ENCODE measurements at regions not wholly inside any gene's neighbourhood (a gene's known extent, or its start where the extent isn't known, plus 50 kb on each side); places are given as distances from the start of the nearest gene placed in this dataset.

DNA sequence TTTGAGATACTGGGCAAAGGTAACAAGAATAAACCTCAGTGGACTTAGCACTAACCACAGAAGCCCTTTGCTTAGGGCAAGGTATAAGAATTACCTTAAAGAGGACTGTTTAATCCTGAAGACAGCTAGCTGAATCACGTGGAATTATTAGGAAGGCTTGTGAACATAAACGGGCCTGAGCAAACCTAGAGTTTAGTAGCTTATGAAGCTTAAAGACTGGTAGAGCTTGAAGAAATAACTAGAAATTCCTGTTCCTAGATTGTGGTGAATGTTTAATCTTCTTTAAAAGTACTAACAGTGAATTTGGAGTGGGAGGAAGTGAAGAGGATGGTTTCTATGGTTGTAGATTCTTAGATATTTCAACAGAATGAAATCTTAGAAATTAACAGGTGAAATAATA lies 428.9 kb upstream of the THRB start:
- TF ChIP-seq ZNF140 (tag by site-specific recombination; IDR thresholded peaks at IDR 0.05) (no peak), WT1 (tag by site-specific recombination; IDR thresholded peaks at IDR 0.05) (no peak), GLIS2 (tag by site-specific recombination; IDR thresholded peaks at IDR 0.05) (no peak), ZNF121 (tag by site-specific recombination; IDR thresholded peaks at IDR 0.05) (no peak), ZNF223 (tag by site-specific recombination; IDR thresholded peaks at IDR 0.05) (no peak), ZNF571 (tag by site-specific recombination; IDR thresholded peaks at IDR 0.05) (no peak), ZEB2 (tag by site-specific recombination; IDR thresholded peaks at IDR 0.05) (no peak), ZNF169 (tag by site-specific recombination; IDR thresholded peaks at IDR 0.05) (no peak), GLI2 (tag by site-specific recombination; IDR thresholded peaks at IDR 0.05; ENCODE audit: borderline replicate concordance, low read depth) (no peak), MZF1 (tag by site-specific recombination; IDR thresholded peaks at IDR 0.05; ENCODE audit: borderline replicate concordance) (no peak), SP2 (tag by site-specific recombination; IDR thresholded peaks at IDR 0.05) (no peak), KLF10 (tag by site-specific recombination; IDR thresholded peaks at IDR 0.05) (no peak), ZNF629 (tag by site-specific recombination; IDR thresholded peaks at IDR 0.05) (no peak)
- TF ChIP-seq, protein P1, sequence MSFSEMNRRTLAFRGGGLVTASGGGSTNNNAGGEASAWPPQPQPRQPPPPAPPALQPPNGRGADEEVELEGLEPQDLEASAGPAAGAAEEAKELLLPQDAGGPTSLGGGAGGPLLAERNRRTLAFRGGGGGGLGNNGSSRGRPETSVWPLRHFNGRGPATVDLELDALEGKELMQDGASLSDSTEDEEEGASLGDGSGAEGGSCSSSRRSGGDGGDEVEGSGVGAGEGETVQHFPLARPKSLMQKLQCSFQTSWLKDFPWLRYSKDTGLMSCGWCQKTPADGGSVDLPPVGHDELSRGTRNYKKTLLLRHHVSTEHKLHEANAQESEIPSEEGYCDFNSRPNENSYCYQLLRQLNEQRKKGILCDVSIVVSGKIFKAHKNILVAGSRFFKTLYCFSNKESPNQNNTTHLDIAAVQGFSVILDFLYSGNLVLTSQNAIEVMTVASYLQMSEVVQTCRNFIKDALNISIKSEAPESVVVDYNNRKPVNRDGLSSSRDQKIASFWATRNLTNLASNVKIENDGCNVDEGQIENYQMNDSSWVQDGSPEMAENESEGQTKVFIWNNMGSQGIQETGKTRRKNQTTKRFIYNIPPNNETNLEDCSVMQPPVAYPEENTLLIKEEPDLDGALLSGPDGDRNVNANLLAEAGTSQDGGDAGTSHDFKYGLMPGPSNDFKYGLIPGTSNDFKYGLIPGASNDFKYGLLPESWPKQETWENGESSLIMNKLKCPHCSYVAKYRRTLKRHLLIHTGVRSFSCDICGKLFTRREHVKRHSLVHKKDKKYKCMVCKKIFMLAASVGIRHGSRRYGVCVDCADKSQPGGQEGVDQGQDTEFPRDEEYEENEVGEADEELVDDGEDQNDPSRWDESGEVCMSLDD (tag by site-specific recombination; IDR thresholded peaks at IDR 0.05) = no peak
- TF ChIP-seq, protein P2, sequence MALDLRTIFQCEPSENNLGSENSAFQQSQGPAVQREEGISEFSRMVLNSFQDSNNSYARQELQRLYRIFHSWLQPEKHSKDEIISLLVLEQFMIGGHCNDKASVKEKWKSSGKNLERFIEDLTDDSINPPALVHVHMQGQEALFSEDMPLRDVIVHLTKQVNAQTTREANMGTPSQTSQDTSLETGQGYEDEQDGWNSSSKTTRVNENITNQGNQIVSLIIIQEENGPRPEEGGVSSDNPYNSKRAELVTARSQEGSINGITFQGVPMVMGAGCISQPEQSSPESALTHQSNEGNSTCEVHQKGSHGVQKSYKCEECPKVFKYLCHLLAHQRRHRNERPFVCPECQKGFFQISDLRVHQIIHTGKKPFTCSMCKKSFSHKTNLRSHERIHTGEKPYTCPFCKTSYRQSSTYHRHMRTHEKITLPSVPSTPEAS (tag by site-specific recombination; IDR thresholded peaks at IDR 0.05) = no peak
- TF ChIP-seq, protein P3, sequence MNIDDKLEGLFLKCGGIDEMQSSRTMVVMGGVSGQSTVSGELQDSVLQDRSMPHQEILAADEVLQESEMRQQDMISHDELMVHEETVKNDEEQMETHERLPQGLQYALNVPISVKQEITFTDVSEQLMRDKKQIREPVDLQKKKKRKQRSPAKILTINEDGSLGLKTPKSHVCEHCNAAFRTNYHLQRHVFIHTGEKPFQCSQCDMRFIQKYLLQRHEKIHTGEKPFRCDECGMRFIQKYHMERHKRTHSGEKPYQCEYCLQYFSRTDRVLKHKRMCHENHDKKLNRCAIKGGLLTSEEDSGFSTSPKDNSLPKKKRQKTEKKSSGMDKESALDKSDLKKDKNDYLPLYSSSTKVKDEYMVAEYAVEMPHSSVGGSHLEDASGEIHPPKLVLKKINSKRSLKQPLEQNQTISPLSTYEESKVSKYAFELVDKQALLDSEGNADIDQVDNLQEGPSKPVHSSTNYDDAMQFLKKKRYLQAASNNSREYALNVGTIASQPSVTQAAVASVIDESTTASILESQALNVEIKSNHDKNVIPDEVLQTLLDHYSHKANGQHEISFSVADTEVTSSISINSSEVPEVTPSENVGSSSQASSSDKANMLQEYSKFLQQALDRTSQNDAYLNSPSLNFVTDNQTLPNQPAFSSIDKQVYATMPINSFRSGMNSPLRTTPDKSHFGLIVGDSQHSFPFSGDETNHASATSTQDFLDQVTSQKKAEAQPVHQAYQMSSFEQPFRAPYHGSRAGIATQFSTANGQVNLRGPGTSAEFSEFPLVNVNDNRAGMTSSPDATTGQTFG (tag by site-specific recombination; IDR thresholded peaks at IDR 0.05; ENCODE audit: borderline replicate concordance) = no peak
- Histone ChIP-seq H3K27ac (ENCODE audit: extremely low read depth, low read depth, low read length) (no peak overlapping the region), H3K9me3 (ENCODE audit: control insufficient read depth, insufficient read depth, low read depth, low read length) (no peaks in the 10 kb centered on the region), H3K4me1 (ENCODE audit: control insufficient read depth, insufficient read depth, low read length) (no peaks in the 10 kb centered on the region), H3K36me3 (ENCODE audit: control insufficient read depth in 2 of 2, insufficient read depth in 1 of 2, low read length in 2 of 2) (no peaks in the 10 kb centered on the region), H3K4me3 (ENCODE audit: low read depth, low read length) (no peak overlapping the region)
- POLR2A ChIA-PET = no interaction called here
- CTCF ChIA-PET = no interaction called here

DNA sequence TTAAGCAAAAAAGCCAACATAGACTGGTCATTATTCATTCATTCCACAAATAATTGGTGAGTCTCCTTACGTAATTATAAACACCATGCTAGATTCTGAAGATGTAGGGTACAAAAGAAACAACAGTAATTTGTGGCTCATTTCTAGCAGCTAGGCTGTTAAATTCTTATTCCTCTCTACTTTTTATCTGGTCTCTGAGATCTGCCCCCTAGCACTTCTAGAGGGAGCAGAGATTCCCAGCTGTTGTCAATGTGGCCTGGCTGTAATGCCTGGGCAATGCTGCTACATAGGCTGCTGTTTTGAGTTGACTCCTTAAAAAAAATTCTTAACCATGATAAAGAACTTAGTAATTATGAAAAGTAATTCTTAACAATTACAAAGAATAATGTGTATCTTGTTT lies 434.9 kb upstream of the THRB start:
- Histone ChIP-seq H3K9me3 (ENCODE audit: control insufficient read depth, insufficient read depth, low read depth, low read length) (no peaks in the 10 kb centered on the region), H3K36me3 (ENCODE audit: control insufficient read depth in 2 of 2, insufficient read depth in 1 of 2, low read length in 2 of 2) (no peaks in the 10 kb centered on the region), H3K4me1 (ENCODE audit: control insufficient read depth, insufficient read depth, low read length) (no peaks in the 10 kb centered on the region), H3K27ac (ENCODE audit: extremely low read depth, low read depth, low read length) (no peak overlapping the region), H3K4me3 (ENCODE audit: low read depth, low read length) (no peak overlapping the region)
- CTCF ChIA-PET = no interaction called here
- TF ChIP-seq ZNF341 (tag by site-specific recombination; IDR thresholded peaks at IDR 0.05; ENCODE audit: low read depth) (no peak), ZNF555 (tag by site-specific recombination; conservative IDR thresholded peaks at IDR 0.05) (no peak)
- POLR2A ChIA-PET = no interaction called here

DNA sequence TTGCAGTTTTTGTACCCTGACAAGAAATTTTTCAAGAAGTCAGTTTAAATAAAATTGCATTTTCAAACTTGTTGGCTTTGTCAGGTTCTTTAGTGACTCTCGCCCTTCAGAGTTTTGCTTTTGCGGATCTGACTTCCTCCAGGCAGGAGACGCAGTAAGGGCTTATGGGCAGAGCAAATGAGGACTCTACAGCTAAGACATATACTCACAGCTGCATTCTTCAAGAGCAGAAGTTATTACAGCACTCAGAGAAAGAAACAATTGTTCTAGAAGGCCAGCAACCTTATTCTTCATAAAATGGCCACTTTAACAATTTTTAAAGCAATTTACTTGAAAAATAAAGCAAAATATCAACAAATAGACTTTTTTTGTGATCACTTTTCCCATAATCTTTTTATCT lies 438.8 kb upstream of the THRB start:
- no peaks in the 10 kb centered on the region for H3K9me3 ChIP-seq (ENCODE audit: control insufficient read depth, insufficient read depth, low read depth, low read length)
- POLR2A ChIA-PET = no interaction called here
- no peaks in the 10 kb centered on the region for H3K36me3 ChIP-seq (ENCODE audit: control insufficient read depth in 2 of 2, insufficient read depth in 1 of 2, low read length in 2 of 2)
- no peaks in the 10 kb centered on the region for H3K4me1 ChIP-seq (ENCODE audit: control insufficient read depth, insufficient read depth, low read length)
- H3K27ac ChIP-seq (ENCODE audit: extremely low read depth, low read depth, low read length) = no peak overlapping the region
- H3K4me3 ChIP-seq (ENCODE audit: low read depth, low read length) = no peak overlapping the region
- CTCF ChIA-PET = no interaction called here
- TF ChIP-seq ZNF416 (tag by site-specific recombination; IDR thresholded peaks at IDR 0.05) (no peak), ZNF19 (tag by site-specific recombination; IDR thresholded peaks at IDR 0.05; ENCODE audit: low read depth) (no peak), ZNF560 (tag by site-specific recombination; IDR thresholded peaks at IDR 0.05; ENCODE audit: borderline replicate concordance) (no peak), ZNF423 (tag by site-specific recombination; IDR thresholded peaks at IDR 0.05) (no peak), ZNF785 (tag by site-specific recombination; IDR thresholded peaks at IDR 0.05) (no peak)
- TF ChIP-seq, protein P4, sequence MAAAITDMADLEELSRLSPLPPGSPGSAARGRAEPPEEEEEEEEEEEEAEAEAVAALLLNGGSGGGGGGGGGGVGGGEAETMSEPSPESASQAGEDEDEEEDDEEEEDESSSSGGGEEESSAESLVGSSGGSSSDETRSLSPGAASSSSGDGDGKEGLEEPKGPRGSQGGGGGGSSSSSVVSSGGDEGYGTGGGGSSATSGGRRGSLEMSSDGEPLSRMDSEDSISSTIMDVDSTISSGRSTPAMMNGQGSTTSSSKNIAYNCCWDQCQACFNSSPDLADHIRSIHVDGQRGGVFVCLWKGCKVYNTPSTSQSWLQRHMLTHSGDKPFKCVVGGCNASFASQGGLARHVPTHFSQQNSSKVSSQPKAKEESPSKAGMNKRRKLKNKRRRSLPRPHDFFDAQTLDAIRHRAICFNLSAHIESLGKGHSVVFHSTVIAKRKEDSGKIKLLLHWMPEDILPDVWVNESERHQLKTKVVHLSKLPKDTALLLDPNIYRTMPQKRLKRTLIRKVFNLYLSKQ (tag by site-specific recombination; IDR thresholded peaks at IDR 0.05; ENCODE audit: borderline replicate concordance) = no peak
- TF ChIP-seq, protein P5, sequence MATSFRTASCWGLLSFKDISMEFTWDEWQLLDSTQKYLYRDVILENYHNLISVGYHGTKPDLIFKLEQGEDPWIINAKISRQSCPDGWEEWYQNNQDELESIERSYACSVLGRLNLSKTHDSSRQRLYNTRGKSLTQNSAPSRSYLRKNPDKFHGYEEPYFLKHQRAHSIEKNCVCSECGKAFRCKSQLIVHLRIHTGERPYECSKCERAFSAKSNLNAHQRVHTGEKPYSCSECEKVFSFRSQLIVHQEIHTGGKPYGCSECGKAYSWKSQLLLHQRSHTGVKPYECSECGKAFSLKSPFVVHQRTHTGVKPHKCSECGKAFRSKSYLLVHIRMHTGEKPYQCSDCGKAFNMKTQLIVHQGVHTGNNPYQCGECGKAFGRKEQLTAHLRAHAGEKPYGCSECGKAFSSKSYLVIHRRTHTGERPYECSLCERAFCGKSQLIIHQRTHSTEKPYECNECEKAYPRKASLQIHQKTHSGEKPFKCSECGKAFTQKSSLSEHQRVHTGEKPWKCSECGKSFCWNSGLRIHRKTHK (tag by site-specific recombination; IDR thresholded peaks at IDR 0.05) = no peak

All from HEK293 (cell line).